ENCODE measurements at regions not wholly inside any gene's neighbourhood (a gene's known extent, or its start where the extent isn't known, plus 50 kb on each side); places are given as distances from the start of the nearest gene placed in this dataset.

DNA sequence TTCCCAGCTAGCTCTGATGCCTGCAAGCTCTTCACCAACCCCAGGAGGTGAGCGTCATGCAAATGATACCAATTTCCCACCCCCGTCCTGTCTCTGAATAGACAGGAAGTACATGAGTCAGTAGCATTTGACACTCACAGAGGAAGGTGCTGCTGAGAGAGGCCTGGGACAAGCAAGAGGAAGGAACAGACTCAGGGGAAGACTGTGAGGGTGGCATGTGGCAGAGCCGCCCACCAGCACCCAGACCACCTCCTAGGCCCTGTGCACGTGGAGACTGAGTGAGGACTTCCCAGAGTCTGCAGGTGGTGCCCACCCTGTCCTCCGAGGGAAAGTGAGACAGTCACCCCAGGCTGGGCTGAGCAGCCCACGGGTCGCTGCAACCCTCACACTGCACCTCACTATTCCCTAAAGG, 199.5 kb upstream of the SFSWAP start:
- TF ChIP-seq, protein P1, sequence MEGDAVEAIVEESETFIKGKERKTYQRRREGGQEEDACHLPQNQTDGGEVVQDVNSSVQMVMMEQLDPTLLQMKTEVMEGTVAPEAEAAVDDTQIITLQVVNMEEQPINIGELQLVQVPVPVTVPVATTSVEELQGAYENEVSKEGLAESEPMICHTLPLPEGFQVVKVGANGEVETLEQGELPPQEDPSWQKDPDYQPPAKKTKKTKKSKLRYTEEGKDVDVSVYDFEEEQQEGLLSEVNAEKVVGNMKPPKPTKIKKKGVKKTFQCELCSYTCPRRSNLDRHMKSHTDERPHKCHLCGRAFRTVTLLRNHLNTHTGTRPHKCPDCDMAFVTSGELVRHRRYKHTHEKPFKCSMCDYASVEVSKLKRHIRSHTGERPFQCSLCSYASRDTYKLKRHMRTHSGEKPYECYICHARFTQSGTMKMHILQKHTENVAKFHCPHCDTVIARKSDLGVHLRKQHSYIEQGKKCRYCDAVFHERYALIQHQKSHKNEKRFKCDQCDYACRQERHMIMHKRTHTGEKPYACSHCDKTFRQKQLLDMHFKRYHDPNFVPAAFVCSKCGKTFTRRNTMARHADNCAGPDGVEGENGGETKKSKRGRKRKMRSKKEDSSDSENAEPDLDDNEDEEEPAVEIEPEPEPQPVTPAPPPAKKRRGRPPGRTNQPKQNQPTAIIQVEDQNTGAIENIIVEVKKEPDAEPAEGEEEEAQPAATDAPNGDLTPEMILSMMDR (IDR thresholded peaks at IDR 0.05; ENCODE audit: insufficient read depth, low read length), result no peak
- TF ChIP-seq, protein P2, sequence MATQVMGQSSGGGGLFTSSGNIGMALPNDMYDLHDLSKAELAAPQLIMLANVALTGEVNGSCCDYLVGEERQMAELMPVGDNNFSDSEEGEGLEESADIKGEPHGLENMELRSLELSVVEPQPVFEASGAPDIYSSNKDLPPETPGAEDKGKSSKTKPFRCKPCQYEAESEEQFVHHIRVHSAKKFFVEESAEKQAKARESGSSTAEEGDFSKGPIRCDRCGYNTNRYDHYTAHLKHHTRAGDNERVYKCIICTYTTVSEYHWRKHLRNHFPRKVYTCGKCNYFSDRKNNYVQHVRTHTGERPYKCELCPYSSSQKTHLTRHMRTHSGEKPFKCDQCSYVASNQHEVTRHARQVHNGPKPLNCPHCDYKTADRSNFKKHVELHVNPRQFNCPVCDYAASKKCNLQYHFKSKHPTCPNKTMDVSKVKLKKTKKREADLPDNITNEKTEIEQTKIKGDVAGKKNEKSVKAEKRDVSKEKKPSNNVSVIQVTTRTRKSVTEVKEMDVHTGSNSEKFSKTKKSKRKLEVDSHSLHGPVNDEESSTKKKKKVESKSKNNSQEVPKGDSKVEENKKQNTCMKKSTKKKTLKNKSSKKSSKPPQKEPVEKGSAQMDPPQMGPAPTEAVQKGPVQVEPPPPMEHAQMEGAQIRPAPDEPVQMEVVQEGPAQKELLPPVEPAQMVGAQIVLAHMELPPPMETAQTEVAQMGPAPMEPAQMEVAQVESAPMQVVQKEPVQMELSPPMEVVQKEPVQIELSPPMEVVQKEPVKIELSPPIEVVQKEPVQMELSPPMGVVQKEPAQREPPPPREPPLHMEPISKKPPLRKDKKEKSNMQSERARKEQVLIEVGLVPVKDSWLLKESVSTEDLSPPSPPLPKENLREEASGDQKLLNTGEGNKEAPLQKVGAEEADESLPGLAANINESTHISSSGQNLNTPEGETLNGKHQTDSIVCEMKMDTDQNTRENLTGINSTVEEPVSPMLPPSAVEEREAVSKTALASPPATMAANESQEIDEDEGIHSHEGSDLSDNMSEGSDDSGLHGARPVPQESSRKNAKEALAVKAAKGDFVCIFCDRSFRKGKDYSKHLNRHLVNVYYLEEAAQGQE (IDR thresholded peaks at IDR 0.05; ENCODE audit: insufficient replicate concordance, low read depth), result no peak
